Kidney (tissue), 13 donors: ENCODE measurements at regions not wholly inside any gene's neighbourhood (a gene's known extent, or its start where the extent isn't known, plus 50 kb on each side); places are given as distances from the start of the nearest gene placed in this dataset.

Experiments used
- DNase-seq, 5 donors: peaks; one replicate each; pipeline ENCODE4 v3.0.0-alpha.2; 2013 to 2020
- FAIRE-seq: peaks from 2 replicates; lab custom pipeline; 2012; peaks lifted over from hg19 to GRCh38; lab: Jason Lieb, UNC
- H3K27ac ChIP-seq, 2 donors: one replicate each; pipeline ENCODE4 v1.7.0; 2013; ENCODE audit warnings: low read depth in 2 of 2, low read length in 2 of 2, inconsistent platforms in 1 of 2
- H3K27me3 ChIP-seq: one replicate; pipeline ENCODE4 v1.7.1; 2013; ENCODE audit warnings: low read length, inconsistent platforms; ENCODE audit not compliant: control insufficient read depth, insufficient read depth
- H3K36me3 ChIP-seq, 3 donors: one replicate each; pipeline versions ENCODE4 v1.7.0 to v1.7.1; 2013; ENCODE audit warnings: low read length in 3 of 3, control low read depth in 1 of 3, inconsistent platforms in 1 of 3; ENCODE audit not compliant: insufficient read depth in 3 of 3, control insufficient read depth in 2 of 3
- H3K4me1 ChIP-seq, 3 donors: one replicate each; pipeline versions ENCODE4 v1.7.0 to v1.7.1; 2013; ENCODE audit warnings: low read length in 3 of 3, inconsistent platforms in 1 of 3, low read depth in 1 of 3; ENCODE audit not compliant: control insufficient read depth in 2 of 3, insufficient read depth in 2 of 3
- H3K4me3 ChIP-seq, 3 donors: one replicate each; pipeline versions ENCODE4 v1.7.0 to v1.8.1; 2013; ENCODE audit warnings: low read length in 3 of 3, control low read depth in 1 of 3, inconsistent platforms in 1 of 3
- H3K9ac ChIP-seq, 3 donors: one replicate each; pipeline versions ENCODE4 v1.7.0 to v1.7.1; 2013; ENCODE audit warnings: low read length in 3 of 3, control low read depth in 1 of 3, inconsistent platforms in 1 of 3
- H3K9me3 ChIP-seq, 3 donors: one replicate each; pipeline versions ENCODE4 v1.7.0 to v1.7.1; 2013; ENCODE audit warnings: low read length in 3 of 3, control low read depth in 1 of 3, inconsistent platforms in 1 of 3; ENCODE audit not compliant: control insufficient read depth in 2 of 3, insufficient read depth in 1 of 3
- intact Hi-C: fragments of 100-400 bp; cut with DNase I; formaldehyde crosslinking; loops from one replicate; pipeline ENCODE4 v1.11.1; 2022
- TF ChIP-seq, protein P1 (sequence below): IDR thresholded peaks from 3 replicates; pipeline ENCODE4 v1.5.1; 2012; ENCODE audit warnings: mild to moderate bottlenecking, moderate library complexity, borderline replicate concordance; ENCODE audit not compliant: insufficient read depth; ENCODE audit errors: extremely low read depth
- donor health status: control.
- donor health status: control.
- donor health status: control.
- donor health status: control.
- donor health status: control.
- donor health status: DM: yes; HTN: yes; CAD: no.
- donor health status: Normal renal cell carcinoma (clear cell type).

DNA sequence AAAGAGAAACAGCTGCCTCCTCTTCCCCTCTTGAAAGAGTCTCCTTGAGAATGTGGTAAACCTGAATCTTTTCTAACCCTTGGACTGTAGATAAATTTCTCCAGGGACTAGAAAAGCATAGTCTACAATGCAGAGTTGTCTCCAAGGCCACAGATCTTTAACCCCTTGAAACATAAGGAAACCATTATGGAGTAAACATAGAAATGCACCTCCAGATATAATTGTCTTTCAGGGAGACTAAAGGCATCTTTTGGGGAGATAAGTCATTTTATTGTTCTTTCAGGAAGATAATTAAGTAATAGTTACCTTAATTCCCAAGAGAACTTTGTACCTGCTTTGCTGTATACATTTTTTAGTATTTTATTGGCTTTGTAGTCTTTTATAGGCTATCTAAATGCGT, 373.6 kb upstream of the GRIA1 start:
- no peaks in the 10 kb centered on the region for H3K27me3 ChIP-seq
- no peaks in the 10 kb centered on the region for H3K36me3 ChIP-seq
- H3K27ac ChIP-seq = no peak overlapping the region
- H3K4me3 ChIP-seq = no peak overlapping the region
- intact Hi-C loops = no loop called here
- no peaks in the 10 kb centered on the region for H3K4me1 ChIP-seq
- no peak overlapping the region for H3K9ac ChIP-seq
- DNase-seq (no peak), FAIRE-seq (no peak)
- H3K9me3 ChIP-seq = no peaks in the 10 kb centered on the region
- TF ChIP-seq, protein P1, sequence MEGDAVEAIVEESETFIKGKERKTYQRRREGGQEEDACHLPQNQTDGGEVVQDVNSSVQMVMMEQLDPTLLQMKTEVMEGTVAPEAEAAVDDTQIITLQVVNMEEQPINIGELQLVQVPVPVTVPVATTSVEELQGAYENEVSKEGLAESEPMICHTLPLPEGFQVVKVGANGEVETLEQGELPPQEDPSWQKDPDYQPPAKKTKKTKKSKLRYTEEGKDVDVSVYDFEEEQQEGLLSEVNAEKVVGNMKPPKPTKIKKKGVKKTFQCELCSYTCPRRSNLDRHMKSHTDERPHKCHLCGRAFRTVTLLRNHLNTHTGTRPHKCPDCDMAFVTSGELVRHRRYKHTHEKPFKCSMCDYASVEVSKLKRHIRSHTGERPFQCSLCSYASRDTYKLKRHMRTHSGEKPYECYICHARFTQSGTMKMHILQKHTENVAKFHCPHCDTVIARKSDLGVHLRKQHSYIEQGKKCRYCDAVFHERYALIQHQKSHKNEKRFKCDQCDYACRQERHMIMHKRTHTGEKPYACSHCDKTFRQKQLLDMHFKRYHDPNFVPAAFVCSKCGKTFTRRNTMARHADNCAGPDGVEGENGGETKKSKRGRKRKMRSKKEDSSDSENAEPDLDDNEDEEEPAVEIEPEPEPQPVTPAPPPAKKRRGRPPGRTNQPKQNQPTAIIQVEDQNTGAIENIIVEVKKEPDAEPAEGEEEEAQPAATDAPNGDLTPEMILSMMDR = no peak

DNA sequence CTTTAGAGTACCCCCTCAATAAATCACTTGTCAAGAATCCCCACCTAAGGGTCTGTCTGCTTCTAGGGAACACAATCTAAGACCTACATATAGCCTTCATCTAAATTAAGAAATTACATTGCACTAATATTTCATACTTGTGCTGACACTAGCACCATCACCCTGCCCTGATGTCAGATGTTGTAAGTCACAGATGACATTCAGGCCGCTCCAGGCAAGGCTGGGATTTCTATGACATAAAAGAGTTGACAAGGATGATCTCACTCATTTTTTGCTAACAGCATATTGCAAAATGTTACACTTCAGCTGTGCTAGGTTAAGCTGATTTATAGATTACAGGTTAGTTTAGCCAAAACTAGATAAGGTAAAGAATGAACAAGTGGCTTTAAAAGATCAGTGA, 372.5 kb upstream of the GRIA1 start:
- no peak for FAIRE-seq

DNA sequence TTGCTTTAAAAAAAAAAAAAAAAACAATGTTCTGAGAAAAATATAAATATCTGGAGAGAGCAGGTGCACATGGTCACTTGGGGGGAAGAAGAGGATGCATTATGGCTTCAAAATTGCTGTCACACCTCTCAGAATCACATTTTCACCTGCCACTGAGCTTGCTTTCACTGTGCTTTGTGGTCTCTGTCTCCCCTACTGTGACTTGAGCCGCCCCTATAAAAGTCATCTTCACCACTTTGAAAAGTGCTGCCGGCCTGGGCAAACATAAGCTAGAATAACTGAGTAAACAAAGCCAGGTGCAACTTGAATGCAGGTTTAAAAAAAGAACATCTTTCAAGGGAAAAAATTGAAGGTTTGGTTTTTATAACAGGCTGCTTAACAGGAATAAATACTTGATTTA, 368.1 kb upstream of the GRIA1 start:
- TF ChIP-seq, protein P1 = no peak
- no peak overlapping the region for H3K4me3 ChIP-seq
- intact Hi-C loops = no loop called here
- H3K36me3 ChIP-seq = no peaks in the 10 kb centered on the region
- FAIRE-seq (no peak), DNase-seq (peak in 3 of 5 donors; percentile 22 to 50 (median 39))
- H3K4me1 ChIP-seq = no peaks in the 10 kb centered on the region
- no peak overlapping the region for H3K27ac ChIP-seq
- H3K27me3 ChIP-seq = no peaks in the 10 kb centered on the region
- no peaks in the 10 kb centered on the region for H3K9me3 ChIP-seq
- no peak overlapping the region for H3K9ac ChIP-seq

More for the DNA sequence above, 372.5 kb upstream of the GRIA1 start:
- intact Hi-C loops = no loop called here
- H3K4me3 ChIP-seq = no peak overlapping the region
- DNase-seq = no peak
- no peak overlapping the region for H3K9ac ChIP-seq
- TF ChIP-seq, protein P1 = no peak
- no peak overlapping the region for H3K27ac ChIP-seq
- no peaks in the 10 kb centered on the region for H3K27me3 ChIP-seq
- H3K36me3 ChIP-seq = no peaks in the 10 kb centered on the region
- no peaks in the 10 kb centered on the region for H3K9me3 ChIP-seq
- no peaks in the 10 kb centered on the region for H3K4me1 ChIP-seq

DNA sequence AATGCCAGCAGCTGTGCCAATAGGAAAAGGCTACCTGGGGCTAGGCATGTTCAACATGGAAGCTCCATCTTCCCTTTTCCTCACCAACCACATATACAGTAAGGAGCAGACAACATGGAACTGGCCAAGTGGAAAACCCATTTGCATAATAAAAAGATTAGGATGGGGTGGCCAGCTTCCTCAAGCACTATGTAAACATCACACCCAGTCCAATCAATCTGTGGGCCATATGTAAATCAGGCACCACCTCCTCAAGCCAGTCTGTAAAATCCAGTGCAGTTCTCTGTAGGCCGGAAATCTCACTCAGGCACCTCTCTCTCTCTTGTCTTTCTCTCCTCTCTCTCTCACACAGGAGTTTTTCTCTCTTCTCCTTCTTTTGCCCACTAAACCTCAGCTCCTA, 360.2 kb upstream of the GRIA1 start:
- Histone ChIP-seq H3K9me3 (no peaks in the 10 kb centered on the region), H3K27me3 (no peaks in the 10 kb centered on the region), H3K36me3 (no peaks in the 10 kb centered on the region), H3K4me3 (no peak overlapping the region), H3K4me1 (no peaks in the 10 kb centered on the region), H3K27ac (no peak overlapping the region), H3K9ac (no peak overlapping the region)
- intact Hi-C loops = no loop called here
- TF ChIP-seq, protein P1 = no peak
- no peak for FAIRE-seq
- no peak for DNase-seq
